Sigmoid colon (tissue), 4 donors: ENCODE measurements at regions not wholly inside any gene's neighbourhood (a gene's known extent, or its start where the extent isn't known, plus 50 kb on each side); places are given as distances from the start of the nearest gene placed in this dataset.

ENCODE experiments used
- EP300 ChIP-seq, 4 donors: sonication (generic); formaldehyde crosslinking; IDR thresholded peaks; one replicate each; pipeline ENCODE4 v1.6.1; 2017; ENCODE audit warnings: antibody characterized with exemption in 4 of 4
- POLR2A ChIP-seq, 2 donors: fragments of 450-650 bp; IDR thresholded peaks; one replicate each; pipeline ENCODE4 v1.6.1; 2016; ENCODE audit warnings: antibody characterized with exemption in 2 of 2, mild to moderate bottlenecking in 2 of 2, moderate library complexity in 2 of 2
- POLR2AphosphoS5 ChIP-seq, 4 donors: sonication (generic); formaldehyde crosslinking; IDR thresholded peaks; one replicate each; pipeline ENCODE4 v1.6.1; 2017; ENCODE audit warnings: antibody characterized with exemption in 4 of 4
- TF ChIP-seq, protein P1 (sequence below), 4 experiments: fragments of 450-650 bp in 3 of 4; fragments of 200-600 bp in 1 of 4; IDR thresholded peaks; one replicate each; pipeline ENCODE4 v1.5.1; 2016 to 2019; ENCODE audit warnings: antibody characterized with exemption in 4 of 4, mild to moderate bottlenecking in 3 of 4, moderate library complexity in 2 of 4

DNA sequence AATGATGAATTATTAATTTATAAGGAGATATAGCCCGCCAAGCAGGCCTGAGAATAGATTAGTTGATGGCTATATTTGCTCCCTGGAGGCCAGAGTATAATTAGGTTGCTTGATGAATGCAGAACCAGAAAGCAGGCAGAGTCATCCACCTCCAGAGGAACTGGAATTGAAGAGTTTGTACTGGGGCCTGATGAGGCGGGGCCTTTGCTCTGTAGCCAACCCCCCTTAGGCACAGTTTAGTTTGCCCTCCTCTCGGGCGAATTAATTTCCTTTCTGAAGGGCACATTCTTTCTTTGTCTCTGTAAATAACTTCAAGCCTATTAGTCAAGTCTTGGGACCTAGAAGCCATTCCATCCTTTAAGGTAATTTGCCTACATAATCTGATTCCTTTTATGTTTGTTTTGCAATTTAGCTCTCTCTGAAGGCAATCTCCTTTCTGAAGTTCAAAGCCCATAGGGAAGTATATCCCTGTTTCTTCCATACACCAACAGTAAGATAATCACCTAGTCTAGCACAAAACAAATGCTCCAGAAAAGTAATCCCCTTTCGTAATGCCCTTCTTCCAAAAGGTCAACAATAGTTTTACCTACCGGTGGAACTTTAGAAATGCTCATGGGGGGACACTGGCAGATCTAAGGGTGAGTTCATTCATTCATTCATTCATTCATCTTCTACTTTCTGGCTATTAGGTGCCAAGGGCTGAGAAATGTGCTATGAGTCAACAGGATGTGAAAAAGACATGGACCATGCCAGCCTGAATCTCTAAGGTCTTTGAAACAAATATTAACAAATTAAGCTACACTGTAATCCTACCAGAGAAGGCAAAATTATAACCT is 84.8 kb upstream of the NUDT4 start:
- TF ChIP-seq, protein P1, sequence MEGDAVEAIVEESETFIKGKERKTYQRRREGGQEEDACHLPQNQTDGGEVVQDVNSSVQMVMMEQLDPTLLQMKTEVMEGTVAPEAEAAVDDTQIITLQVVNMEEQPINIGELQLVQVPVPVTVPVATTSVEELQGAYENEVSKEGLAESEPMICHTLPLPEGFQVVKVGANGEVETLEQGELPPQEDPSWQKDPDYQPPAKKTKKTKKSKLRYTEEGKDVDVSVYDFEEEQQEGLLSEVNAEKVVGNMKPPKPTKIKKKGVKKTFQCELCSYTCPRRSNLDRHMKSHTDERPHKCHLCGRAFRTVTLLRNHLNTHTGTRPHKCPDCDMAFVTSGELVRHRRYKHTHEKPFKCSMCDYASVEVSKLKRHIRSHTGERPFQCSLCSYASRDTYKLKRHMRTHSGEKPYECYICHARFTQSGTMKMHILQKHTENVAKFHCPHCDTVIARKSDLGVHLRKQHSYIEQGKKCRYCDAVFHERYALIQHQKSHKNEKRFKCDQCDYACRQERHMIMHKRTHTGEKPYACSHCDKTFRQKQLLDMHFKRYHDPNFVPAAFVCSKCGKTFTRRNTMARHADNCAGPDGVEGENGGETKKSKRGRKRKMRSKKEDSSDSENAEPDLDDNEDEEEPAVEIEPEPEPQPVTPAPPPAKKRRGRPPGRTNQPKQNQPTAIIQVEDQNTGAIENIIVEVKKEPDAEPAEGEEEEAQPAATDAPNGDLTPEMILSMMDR (IDR thresholded peaks at IDR 0.05): no peak
- TF ChIP-seq EP300 (IDR thresholded peaks at IDR 0.05): no peak
- TF ChIP-seq POLR2A (IDR thresholded peaks at IDR 0.05): no peak
- TF ChIP-seq POLR2AphosphoS5 (IDR thresholded peaks at IDR 0.05): no peak
